Mammary epithelial cell (primary cell): ENCODE measurements at regions not wholly inside any gene's neighbourhood (a gene's known extent, or its start where the extent isn't known, plus 50 kb on each side); places are given as distances from the start of the nearest gene placed in this dataset.

ENCODE experiments used
- CTCF ChIP-seq, 2 donors: IDR thresholded peaks in 1 of 2; conservative IDR thresholded peaks in 1 of 2; 2 replicates each; pipeline ENCODE4 v1.5.1; 2011 to 2012; ENCODE audit warnings: inconsistent platforms in 2 of 2, low read length in 2 of 2, mild to moderate bottlenecking in 2 of 2, control low read depth in 1 of 2, low read depth in 1 of 2; ENCODE audit not compliant: insufficient read depth in 1 of 2; ENCODE audit errors: extremely low read depth in 1 of 2
- EZH2 ChIP-seq: IDR thresholded peaks from 2 replicates; pipeline ENCODE4 v1.6.1; 2012; ENCODE audit warnings: low read length, inconsistent platforms, borderline replicate concordance

GRCh38 chr12:92233346-92234015 lies 87.8 kb upstream of the BTG1 start:
- TF ChIP-seq EZH2 (no peak), CTCF (conservative IDR thresholded peaks at IDR 0.05 in 1 of 2, IDR thresholded peaks at IDR 0.05 in 1 of 2; ENCODE audit: extremely low read depth in 1 of 2, insufficient read depth in 1 of 2, low read depth in 1 of 2, low read length in 2 of 2) (no peak)
